Daoy (cell line): ENCODE measurements at regions not wholly inside any gene's neighbourhood (a gene's known extent, or its start where the extent isn't known, plus 50 kb on each side); places are given as distances from the start of the nearest gene placed in this dataset.
"Not testable (repeated sequence)": the region's sequence is repeated elsewhere in the genome, so short reads cannot be mapped to it uniquely, and the experiment has no call there.

Source experiments
- DNase-seq: peaks from one replicate; pipeline ENCODE4 v3.0.0-alpha.2; 2015; ENCODE audit warnings: low read depth

- no peak for DNase-seq
Measured at GRCh38 chr2:182636699-182637098, 79.4 kb upstream of the DNAJC10 start.

- DNase-seq: no peak
Measured at GRCh38 chr2:182638667-182639066, 77.4 kb upstream of the DNAJC10 start.

DNA sequence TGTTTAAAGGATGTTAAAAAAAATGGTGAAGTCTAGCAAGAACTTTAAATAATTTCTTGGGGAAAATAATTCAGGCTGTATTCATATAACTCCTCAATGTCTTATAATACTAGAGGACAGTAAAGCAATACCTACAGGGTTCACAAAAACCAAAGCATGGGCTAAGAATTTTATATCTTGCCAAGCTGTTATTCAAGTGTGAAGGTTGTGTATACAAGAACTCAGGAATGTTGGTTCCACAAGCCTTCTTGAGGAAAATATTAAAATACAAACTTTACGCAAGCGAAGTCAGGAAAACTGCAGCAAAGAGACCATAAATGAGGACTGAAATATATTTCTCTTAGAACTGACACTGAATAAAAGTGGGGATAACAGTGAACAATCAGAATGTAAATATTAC lies 76.1 kb upstream of the DNAJC10 start:
- DNase-seq: no peak

DNA sequence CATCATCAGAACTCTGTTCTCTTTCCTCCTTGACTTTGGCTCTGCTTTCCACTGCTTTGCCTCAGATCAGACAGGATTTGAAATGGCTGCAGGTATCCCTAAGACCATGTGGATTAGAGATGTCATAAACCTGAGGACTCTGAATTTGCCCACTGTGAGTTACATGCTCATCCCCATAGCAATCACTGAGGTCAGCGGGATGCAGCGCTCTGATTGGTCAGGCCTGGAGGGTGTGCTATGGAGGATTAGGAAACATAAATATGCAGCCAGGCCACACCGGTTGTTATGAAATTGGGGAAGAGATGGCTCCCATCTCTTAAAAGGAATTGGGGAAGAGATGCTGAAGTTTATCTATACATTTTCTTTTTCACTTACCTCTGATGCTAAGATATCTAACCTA lies 73.7 kb upstream of the DNAJC10 start:
- DNase-seq: peak; percentile 64

DNA sequence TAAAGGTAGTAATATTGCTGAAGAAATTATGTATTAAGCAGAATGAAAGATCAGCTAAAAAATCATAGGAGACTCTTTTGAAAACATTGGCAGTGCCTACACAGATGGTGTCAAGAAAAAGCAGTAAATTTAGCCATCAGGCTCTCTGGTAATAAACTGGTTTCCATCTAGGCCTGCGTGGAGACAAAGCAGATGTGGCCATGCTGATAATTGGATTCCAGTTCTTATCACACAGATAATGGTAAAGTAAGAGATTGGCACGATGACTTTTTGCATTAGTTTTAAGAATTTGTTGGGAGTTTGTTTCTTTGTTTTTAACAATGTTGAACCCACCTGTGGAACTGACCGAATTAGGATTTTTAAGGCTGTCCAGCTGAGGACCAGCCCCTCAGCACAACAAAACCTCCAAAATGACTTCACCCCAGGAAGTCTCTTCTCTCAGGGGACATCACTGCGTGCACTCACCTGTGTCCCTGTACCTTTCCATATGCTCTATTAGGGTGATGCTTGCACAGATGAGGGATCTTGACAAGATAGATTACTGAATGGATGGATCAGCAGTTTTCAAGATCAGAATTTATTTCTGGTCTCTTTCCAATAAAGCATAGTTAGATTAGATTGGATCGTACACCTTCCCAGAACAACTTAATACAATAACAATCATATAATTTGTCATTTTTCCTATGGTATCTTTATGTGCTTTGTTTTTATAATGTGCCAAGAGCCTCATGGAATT lies 69.1 kb upstream of the DNAJC10 start:
- no peak for DNase-seq

DNA sequence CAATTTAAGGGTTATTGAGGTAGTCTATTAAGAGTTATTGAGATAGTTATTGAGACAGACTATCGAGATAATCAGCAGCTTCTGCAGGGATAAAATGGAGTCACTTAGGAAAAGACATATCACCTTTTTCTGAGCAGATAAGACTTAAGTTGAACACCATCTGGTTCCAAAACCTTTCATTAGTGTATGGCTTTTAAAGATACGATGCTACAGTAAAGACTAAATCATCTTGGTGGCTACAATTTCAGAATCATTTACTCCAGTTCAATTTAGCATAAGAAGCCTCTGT lies 68.6 kb upstream of the DNAJC10 start:
- no peak for DNase-seq

DNA sequence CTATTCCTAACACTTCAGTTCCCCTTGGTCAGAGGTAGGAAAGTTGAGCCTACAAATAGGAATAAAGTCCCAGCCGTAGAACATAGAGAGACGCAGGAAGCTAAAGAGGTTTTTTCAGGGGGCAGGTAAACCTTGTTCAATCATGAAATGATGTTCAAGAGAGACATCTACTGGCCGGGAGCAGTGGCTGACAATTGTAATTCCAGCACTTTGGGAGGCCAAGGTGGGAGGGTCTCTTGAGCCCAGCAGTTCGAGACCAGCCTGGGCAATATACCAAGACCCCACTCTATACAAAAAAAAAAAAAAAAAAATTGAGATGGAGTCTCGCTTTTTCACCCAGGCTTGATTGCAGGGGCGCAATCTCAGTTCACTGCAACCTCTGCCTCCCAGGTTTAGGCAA lies 66.7 kb upstream of the DNAJC10 start:
- peak; percentile 9 for DNase-seq

GRCh38 chr2:182650704-182651103 lies 65.4 kb upstream of the DNAJC10 start:
- DNase-seq: no peak

DNA sequence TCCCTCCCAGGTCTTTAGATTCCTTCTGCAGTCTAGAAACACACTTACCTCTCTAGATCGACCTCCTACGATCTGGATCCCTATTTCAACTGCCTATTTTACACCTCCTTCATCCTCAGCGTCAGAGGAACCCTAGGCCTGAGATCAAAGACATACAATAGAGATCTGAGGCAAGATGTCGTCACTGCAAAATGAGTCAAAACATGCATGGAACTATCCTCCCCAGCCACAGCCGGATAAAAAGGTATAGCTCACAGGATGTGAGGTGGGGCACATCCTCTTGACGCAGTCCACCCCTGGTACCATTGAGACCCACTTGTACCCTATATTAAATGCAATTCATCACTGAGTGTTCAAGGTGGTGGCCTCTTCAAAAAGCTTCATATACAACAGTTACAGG lies 63.7 kb upstream of the DNAJC10 start:
- no peak for DNase-seq

DNA sequence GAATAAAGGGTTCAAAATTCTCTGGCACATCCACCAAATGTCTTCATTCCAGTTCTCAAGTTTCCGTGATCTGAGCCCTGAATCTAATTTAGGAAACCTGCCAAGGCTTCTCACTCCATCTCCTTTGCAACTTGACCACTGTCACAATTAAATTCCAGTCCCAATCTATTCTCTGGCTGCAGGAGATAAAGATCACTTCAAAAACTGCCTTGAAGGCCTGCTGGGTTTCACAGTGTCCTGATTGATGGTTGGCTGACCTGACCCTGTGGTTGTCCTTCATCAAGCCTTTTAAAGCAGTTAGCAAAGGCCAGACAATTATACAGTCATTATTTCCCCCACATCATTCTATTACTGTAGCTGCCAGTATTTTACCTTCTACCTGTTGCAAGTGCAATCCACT lies 60.3 kb upstream of the DNAJC10 start:
- DNase-seq: no peak

GRCh38 chr2:182664212-182664611 lies 51.8 kb upstream of the DNAJC10 start:
- DNase-seq: no peak

DNA sequence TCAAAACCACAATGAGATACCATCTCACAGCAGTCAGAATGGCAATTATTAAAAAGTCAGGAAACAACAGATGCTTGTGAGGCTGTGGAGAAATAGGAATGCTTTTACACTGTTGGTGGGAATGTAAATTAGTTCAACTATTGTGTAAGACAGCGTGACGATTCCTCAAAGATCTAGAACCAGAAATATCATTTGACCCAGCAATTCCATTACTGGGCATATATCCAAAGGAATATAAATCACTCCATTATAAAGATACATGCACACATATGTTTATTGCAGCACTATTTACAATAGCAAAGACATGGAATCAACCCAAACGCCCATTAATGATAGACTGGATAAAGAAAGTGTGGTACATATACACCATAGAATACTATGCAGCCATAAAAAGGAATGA lies 50.6 kb upstream of the DNAJC10 start:
- DNase-seq: not testable (repeated sequence)
